HCT116 (cell line): ENCODE measurements at regions not wholly inside any gene's neighbourhood (a gene's known extent, or its start where the extent isn't known, plus 50 kb on each side); places are given as distances from the start of the nearest gene placed in this dataset.

Experiments
- ATAC-seq: fragments of 200-7000 bp; cut with Tn5 transposase; 2 replicates; pipeline ENCODE4 v1.9.1; 2020; ENCODE audit warnings: mild to moderate bottlenecking, moderate library complexity
- BruUV-seq: library from RNA; stranded (reverse); fragments of 400-500 nt; replicated peaks from 2 replicates; lab custom pipeline; 2021; lab: Mats Ljungman, UMichigan
- CTCF ChIA-PET: fragments of 300-600 bp; sonication (Branson Sonifier 250); formaldehyde crosslinking; loops from one replicate; lab custom pipeline; 2021; ENCODE audit warnings: antibody characterized with exemption; lab: Charles Lee
- POLR2A ChIA-PET: fragments of 300-600, 350-600 bp; sonication (Branson Sonifier 250); formaldehyde crosslinking; loops from one replicate; lab custom pipeline; 2021; ENCODE audit warnings: antibody characterized with exemption; lab: Charles Lee
- RAD21 ChIA-PET, 2 experiments: fragments of 300-600 bp; sonication (Branson Sonifier 250); formaldehyde crosslinking; loops; one replicate each; lab custom pipeline; 2023; ENCODE audit warnings: low total read pairs in 2 of 2; ENCODE audit not compliant: uncharacterized antibody in 2 of 2, unreplicated experiment in 2 of 2, low non-redundant PET in 1 of 2; lab: Charles Lee
- DNase-seq: peaks from one replicate; pipeline ENCODE4 v3.0.0-alpha.2; 2010; ENCODE audit warnings: low read depth, low spot score
- H2AFZ ChIP-seq: fragments of 200-600 bp; shearing (Covaris generic), sonication (generic); 2 replicates; pipeline ENCODE4 v1.6.1; 2017; ENCODE audit warnings: low read depth, mixed run types, mixed read lengths, antibody characterized with exemption, low read length; ENCODE audit not compliant: poor library complexity, severe bottlenecking
- H3K27ac ChIP-seq: 2 replicates; pipeline ENCODE4 v1.5.1; 2012; ENCODE audit warnings: low read depth, low read length
- H3K27me3 ChIP-seq: fragments of 200-600 bp; sonication (generic); 2 replicates; pipeline ENCODE4 v1.6.1; 2016; ENCODE audit warnings: mixed run types, low read length, mixed read lengths; ENCODE audit not compliant: insufficient read depth
- H3K36me3 ChIP-seq, 2 experiments: fragments of 200-500 bp in 1 of 2; fragments of 200-600 bp in 1 of 2; sonication (Bioruptor generic) in 1 of 2; sonication (generic) in 1 of 2; 2 replicates each; pipeline versions ENCODE4 v1.5.1 to v1.6.1; 2014 to 2016; ENCODE audit warnings: low read length in 2 of 2, inconsistent platforms in 1 of 2, mixed read lengths in 1 of 2, mixed run types in 1 of 2; ENCODE audit not compliant: insufficient read depth in 2 of 2, control insufficient read depth in 1 of 2
- H3K4me1 ChIP-seq, 2 experiments: fragments of 200-600 bp in 1 of 2; sonication (generic) in 1 of 2; 2 replicates each; pipeline versions ENCODE4 v1.5.1 to v1.6.1; 2012 to 2017; ENCODE audit warnings: low read length in 2 of 2, inconsistent platforms in 1 of 2, mild to moderate bottlenecking in 1 of 2, mixed read lengths in 1 of 2, mixed run types in 1 of 2, moderate library complexity in 1 of 2; ENCODE audit not compliant: insufficient read depth in 2 of 2, control insufficient read depth in 1 of 2
- H3K4me2 ChIP-seq: fragments of 200-600 bp; sonication (generic); 2 replicates; pipeline ENCODE4 v1.6.1; 2017; ENCODE audit warnings: mixed run types, low read length, mixed read lengths
- H3K4me3 ChIP-seq, 2 experiments: fragments of 200-600 bp in 1 of 2; sonication (generic) in 1 of 2; replicated peaks in 1 of 2; 2 replicates each; pipeline ENCODE4 v1.5.1; 2011 to 2016; ENCODE audit warnings: low read length in 2 of 2, control low read depth in 1 of 2, low read depth in 1 of 2, mild to moderate bottlenecking in 1 of 2, mixed read lengths in 1 of 2, mixed run types in 1 of 2
- H3K79me2 ChIP-seq: fragments of 200-600 bp; sonication (generic); 2 replicates; pipeline ENCODE4 v1.6.1; 2017; ENCODE audit warnings: mild to moderate bottlenecking, mixed run types, low read length, moderate library complexity, mixed read lengths; ENCODE audit not compliant: insufficient read depth
- H3K9ac ChIP-seq: fragments of 200-600 bp; sonication (generic); 2 replicates; pipeline ENCODE4 v1.6.1; 2016; ENCODE audit warnings: low read length, mixed read lengths
- H3K9me2 ChIP-seq: fragments of 200-600 bp; sonication (generic), shearing (Covaris generic); 2 replicates; pipeline ENCODE4 v1.6.1; 2017; ENCODE audit warnings: mixed run types, mild to moderate bottlenecking, moderate library complexity; ENCODE audit not compliant: insufficient read depth
- H3K9me3 ChIP-seq, 2 experiments: fragments of 200-500 bp in 1 of 2; fragments of 200-600 bp in 1 of 2; sonication (Bioruptor generic) in 1 of 2; sonication (generic) in 1 of 2; 2 replicates each; pipeline ENCODE4 v1.6.1; 2014 to 2017; ENCODE audit warnings: low read length in 2 of 2, mixed read lengths in 2 of 2, inconsistent platforms in 1 of 2, low read depth in 1 of 2, mild to moderate bottlenecking in 1 of 2, mixed run types in 1 of 2, moderate library complexity in 1 of 2; ENCODE audit not compliant: control insufficient read depth in 1 of 2, insufficient read depth in 1 of 2
- H4K20me1 ChIP-seq: fragments of 200-600 bp; sonication (generic), shearing (Covaris generic); 2 replicates; pipeline ENCODE4 v1.6.1; 2017; ENCODE audit warnings: mixed run types, mild to moderate bottlenecking, moderate library complexity; ENCODE audit not compliant: insufficient read depth
- CEBPB ChIP-seq: IDR thresholded peaks from 2 replicates; pipeline ENCODE4 v1.6.1; 2012; ENCODE audit warnings: low read depth
- EZH2phosphoT487 ChIP-seq: fragments of 200-600 bp; IDR thresholded peaks from 2 replicates; pipeline ENCODE4 v1.6.1; 2018; ENCODE audit warnings: antibody characterized with exemption, borderline replicate concordance
- FOSL1 ChIP-seq: IDR thresholded peaks from 2 replicates; pipeline ENCODE4 v1.6.1; 2012; ENCODE audit warnings: low read depth
- RAD21 ChIP-seq: IDR thresholded peaks from 2 replicates; pipeline ENCODE4 v1.6.1; 2012; ENCODE audit warnings: low read depth, mild to moderate bottlenecking
- TCF7L2 ChIP-seq: IDR thresholded peaks from 2 replicates; pipeline ENCODE4 v1.7.0; 2011; ENCODE audit warnings: borderline replicate concordance, inconsistent platforms; ENCODE audit not compliant: insufficient read depth, insufficient read length; ENCODE audit errors: extremely low read depth
- YY1 ChIP-seq: IDR thresholded peaks from 2 replicates; pipeline ENCODE4 v1.6.1; 2011; ENCODE audit warnings: low read length, low read depth, moderate library complexity, mild to moderate bottlenecking; ENCODE audit not compliant: insufficient replicate concordance; ENCODE audit errors: extremely low read depth
- ZNF274 ChIP-seq: fragments of 200-500 bp; sonication (Bioruptor generic); IDR thresholded peaks from 2 replicates; pipeline ENCODE4 v1.6.1; 2014; ENCODE audit warnings: mild to moderate bottlenecking, low read depth, low read length, inconsistent platforms
- intact Hi-C: fragments of 100-400 bp; cut with micrococcal nuclease; formaldehyde crosslinking; loops from 2 replicates; pipeline ENCODE4 v1.10.0; 2022
- TF ChIP-seq, protein P1 (sequence below): IDR thresholded peaks from 2 replicates; pipeline ENCODE4 v1.6.1; 2011; ENCODE audit warnings: mild to moderate bottlenecking, low read length, moderate library complexity; ENCODE audit not compliant: insufficient replicate concordance; ENCODE audit errors: extremely low read depth
- TF ChIP-seq, protein P2 (sequence below): IDR thresholded peaks from 2 replicates; pipeline ENCODE4 v1.6.1; 2012

DNA sequence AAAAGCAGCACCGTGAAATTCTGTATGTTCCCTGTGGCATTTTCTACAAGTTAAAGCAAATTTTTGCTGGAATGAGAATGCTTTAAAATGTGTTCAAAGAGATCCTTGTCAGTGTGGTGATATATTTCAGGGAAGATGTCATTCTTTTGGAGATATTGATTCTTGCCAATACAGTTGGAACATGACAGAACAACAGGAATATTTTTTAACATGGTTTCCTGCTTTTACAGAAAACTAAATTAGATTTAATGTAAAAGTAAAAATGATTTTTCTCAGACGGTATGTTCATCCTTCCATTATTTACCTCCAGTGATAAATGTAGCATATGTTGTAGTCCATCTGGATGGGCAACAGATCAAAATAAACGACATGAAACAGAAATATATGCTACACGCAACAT is 474.8 kb downstream of the TMA16 start:
- CTCF ChIA-PET = no interaction called here
- Histone ChIP-seq H3K9me3 (no peaks in the 10 kb centered on the region), H3K4me3 (no peak overlapping the region), H3K9me2 (no peaks in the 10 kb centered on the region), H2AFZ (no peak overlapping the region), H3K27me3 (no peaks in the 10 kb centered on the region), H3K4me1 (no peaks in the 10 kb centered on the region), H3K4me2 (no peak overlapping the region), H3K9ac (no peak overlapping the region), H4K20me1 (no peaks in the 10 kb centered on the region), H3K27ac (no peak overlapping the region), H3K36me3 (no peaks in the 10 kb centered on the region), H3K79me2 (no peaks in the 10 kb centered on the region)
- RAD21 ChIA-PET = no interaction called here
- ATAC-seq = no peak
- DNase-seq = no peak
- TF ChIP-seq, protein P1, sequence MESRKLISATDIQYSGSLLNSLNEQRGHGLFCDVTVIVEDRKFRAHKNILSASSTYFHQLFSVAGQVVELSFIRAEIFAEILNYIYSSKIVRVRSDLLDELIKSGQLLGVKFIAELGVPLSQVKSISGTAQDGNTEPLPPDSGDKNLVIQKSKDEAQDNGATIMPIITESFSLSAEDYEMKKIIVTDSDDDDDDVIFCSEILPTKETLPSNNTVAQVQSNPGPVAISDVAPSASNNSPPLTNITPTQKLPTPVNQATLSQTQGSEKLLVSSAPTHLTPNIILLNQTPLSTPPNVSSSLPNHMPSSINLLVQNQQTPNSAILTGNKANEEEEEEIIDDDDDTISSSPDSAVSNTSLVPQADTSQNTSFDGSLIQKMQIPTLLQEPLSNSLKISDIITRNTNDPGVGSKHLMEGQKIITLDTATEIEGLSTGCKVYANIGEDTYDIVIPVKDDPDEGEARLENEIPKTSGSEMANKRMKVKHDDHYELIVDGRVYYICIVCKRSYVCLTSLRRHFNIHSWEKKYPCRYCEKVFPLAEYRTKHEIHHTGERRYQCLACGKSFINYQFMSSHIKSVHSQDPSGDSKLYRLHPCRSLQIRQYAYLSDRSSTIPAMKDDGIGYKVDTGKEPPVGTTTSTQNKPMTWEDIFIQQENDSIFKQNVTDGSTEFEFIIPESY = no peak
- TF ChIP-seq TCF7L2 (no peak), FOSL1 (no peak), CEBPB (no peak), ZNF274 (no peak), YY1 (no peak), RAD21 (no peak), EZH2phosphoT487 (no peak)
- TF ChIP-seq, protein P2, sequence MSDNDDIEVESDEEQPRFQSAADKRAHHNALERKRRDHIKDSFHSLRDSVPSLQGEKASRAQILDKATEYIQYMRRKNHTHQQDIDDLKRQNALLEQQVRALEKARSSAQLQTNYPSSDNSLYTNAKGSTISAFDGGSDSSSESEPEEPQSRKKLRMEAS = no peak
- intact Hi-C loops = no loop called here
- BruUV-seq = no TSS peak
- POLR2A ChIA-PET = no interaction called here
